HCT116 (cell line): ENCODE measurements at regions not wholly inside any gene's neighbourhood (a gene's known extent, or its start where the extent isn't known, plus 50 kb on each side); places are given as distances from the start of the nearest gene placed in this dataset.

Experiments
- ATAC-seq: fragments of 200-7000 bp; cut with Tn5 transposase; 2 replicates; pipeline ENCODE4 v1.9.1; 2020; ENCODE audit warnings: mild to moderate bottlenecking, moderate library complexity
- BruUV-seq: library from RNA; stranded (reverse); fragments of 400-500 nt; replicated peaks from 2 replicates; lab custom pipeline; 2021; lab: Mats Ljungman, UMichigan
- CTCF ChIA-PET: fragments of 300-600 bp; sonication (Branson Sonifier 250); formaldehyde crosslinking; loops from one replicate; lab custom pipeline; 2021; ENCODE audit warnings: antibody characterized with exemption; lab: Charles Lee
- POLR2A ChIA-PET: fragments of 300-600, 350-600 bp; sonication (Branson Sonifier 250); formaldehyde crosslinking; loops from one replicate; lab custom pipeline; 2021; ENCODE audit warnings: antibody characterized with exemption; lab: Charles Lee
- RAD21 ChIA-PET, 2 experiments: fragments of 300-600 bp; sonication (Branson Sonifier 250); formaldehyde crosslinking; loops; one replicate each; lab custom pipeline; 2023; ENCODE audit warnings: low total read pairs in 2 of 2; ENCODE audit not compliant: uncharacterized antibody in 2 of 2, unreplicated experiment in 2 of 2, low non-redundant PET in 1 of 2; lab: Charles Lee
- DNase-seq: peaks from one replicate; pipeline ENCODE4 v3.0.0-alpha.2; 2010; ENCODE audit warnings: low read depth, low spot score
- H2AFZ ChIP-seq: fragments of 200-600 bp; shearing (Covaris generic), sonication (generic); 2 replicates; pipeline ENCODE4 v1.6.1; 2017; ENCODE audit warnings: low read depth, mixed run types, mixed read lengths, antibody characterized with exemption, low read length; ENCODE audit not compliant: poor library complexity, severe bottlenecking
- H3K27ac ChIP-seq: 2 replicates; pipeline ENCODE4 v1.5.1; 2012; ENCODE audit warnings: low read depth, low read length
- H3K27me3 ChIP-seq: fragments of 200-600 bp; sonication (generic); 2 replicates; pipeline ENCODE4 v1.6.1; 2016; ENCODE audit warnings: mixed run types, low read length, mixed read lengths; ENCODE audit not compliant: insufficient read depth
- H3K36me3 ChIP-seq, 2 experiments: fragments of 200-500 bp in 1 of 2; fragments of 200-600 bp in 1 of 2; sonication (Bioruptor generic) in 1 of 2; sonication (generic) in 1 of 2; 2 replicates each; pipeline versions ENCODE4 v1.5.1 to v1.6.1; 2014 to 2016; ENCODE audit warnings: low read length in 2 of 2, inconsistent platforms in 1 of 2, mixed read lengths in 1 of 2, mixed run types in 1 of 2; ENCODE audit not compliant: insufficient read depth in 2 of 2, control insufficient read depth in 1 of 2
- H3K4me1 ChIP-seq, 2 experiments: fragments of 200-600 bp in 1 of 2; sonication (generic) in 1 of 2; 2 replicates each; pipeline versions ENCODE4 v1.5.1 to v1.6.1; 2012 to 2017; ENCODE audit warnings: low read length in 2 of 2, inconsistent platforms in 1 of 2, mild to moderate bottlenecking in 1 of 2, mixed read lengths in 1 of 2, mixed run types in 1 of 2, moderate library complexity in 1 of 2; ENCODE audit not compliant: insufficient read depth in 2 of 2, control insufficient read depth in 1 of 2
- H3K4me2 ChIP-seq: fragments of 200-600 bp; sonication (generic); 2 replicates; pipeline ENCODE4 v1.6.1; 2017; ENCODE audit warnings: mixed run types, low read length, mixed read lengths
- H3K4me3 ChIP-seq, 2 experiments: fragments of 200-600 bp in 1 of 2; sonication (generic) in 1 of 2; replicated peaks in 1 of 2; 2 replicates each; pipeline ENCODE4 v1.5.1; 2011 to 2016; ENCODE audit warnings: low read length in 2 of 2, control low read depth in 1 of 2, low read depth in 1 of 2, mild to moderate bottlenecking in 1 of 2, mixed read lengths in 1 of 2, mixed run types in 1 of 2
- H3K79me2 ChIP-seq: fragments of 200-600 bp; sonication (generic); 2 replicates; pipeline ENCODE4 v1.6.1; 2017; ENCODE audit warnings: mild to moderate bottlenecking, mixed run types, low read length, moderate library complexity, mixed read lengths; ENCODE audit not compliant: insufficient read depth
- H3K9ac ChIP-seq: fragments of 200-600 bp; sonication (generic); 2 replicates; pipeline ENCODE4 v1.6.1; 2016; ENCODE audit warnings: low read length, mixed read lengths
- H3K9me2 ChIP-seq: fragments of 200-600 bp; sonication (generic), shearing (Covaris generic); 2 replicates; pipeline ENCODE4 v1.6.1; 2017; ENCODE audit warnings: mixed run types, mild to moderate bottlenecking, moderate library complexity; ENCODE audit not compliant: insufficient read depth
- H3K9me3 ChIP-seq, 2 experiments: fragments of 200-500 bp in 1 of 2; fragments of 200-600 bp in 1 of 2; sonication (Bioruptor generic) in 1 of 2; sonication (generic) in 1 of 2; 2 replicates each; pipeline ENCODE4 v1.6.1; 2014 to 2017; ENCODE audit warnings: low read length in 2 of 2, mixed read lengths in 2 of 2, inconsistent platforms in 1 of 2, low read depth in 1 of 2, mild to moderate bottlenecking in 1 of 2, mixed run types in 1 of 2, moderate library complexity in 1 of 2; ENCODE audit not compliant: control insufficient read depth in 1 of 2, insufficient read depth in 1 of 2
- H4K20me1 ChIP-seq: fragments of 200-600 bp; sonication (generic), shearing (Covaris generic); 2 replicates; pipeline ENCODE4 v1.6.1; 2017; ENCODE audit warnings: mixed run types, mild to moderate bottlenecking, moderate library complexity; ENCODE audit not compliant: insufficient read depth
- ATF3 ChIP-seq: IDR thresholded peaks from 2 replicates; pipeline ENCODE4 v1.6.1; 2012
- EGR1 ChIP-seq: IDR thresholded peaks from 2 replicates; pipeline ENCODE4 v1.6.1; 2012; ENCODE audit warnings: low read depth
- EZH2 ChIP-seq: fragments of 200-600 bp; sonication (generic); IDR thresholded peaks from 2 replicates; pipeline ENCODE4 v1.6.1; 2017; ENCODE audit warnings: antibody characterized with exemption, mixed run types
- FOSL1 ChIP-seq: IDR thresholded peaks from 2 replicates; pipeline ENCODE4 v1.6.1; 2012; ENCODE audit warnings: low read depth
- MAX ChIP-seq: IDR thresholded peaks from 2 replicates; pipeline ENCODE4 v1.6.1; 2012
- POLR2A ChIP-seq: IDR thresholded peaks from 2 replicates; pipeline ENCODE4 v1.7.0; 2011; ENCODE audit warnings: borderline replicate concordance; ENCODE audit not compliant: insufficient read depth, insufficient read length; ENCODE audit errors: extremely low read depth
- POLR2AphosphoS5 ChIP-seq: IDR thresholded peaks from 2 replicates; pipeline ENCODE4 v1.6.1; 2011; ENCODE audit warnings: mild to moderate bottlenecking, low read depth, low read length, moderate library complexity
- RAD21 ChIP-seq: IDR thresholded peaks from 2 replicates; pipeline ENCODE4 v1.6.1; 2012; ENCODE audit warnings: low read depth, mild to moderate bottlenecking
- SRF ChIP-seq: IDR thresholded peaks from 2 replicates; pipeline ENCODE4 v1.6.1; 2012; ENCODE audit warnings: low read depth
- YY1 ChIP-seq: IDR thresholded peaks from 2 replicates; pipeline ENCODE4 v1.6.1; 2011; ENCODE audit warnings: low read length, low read depth, moderate library complexity, mild to moderate bottlenecking; ENCODE audit not compliant: insufficient replicate concordance; ENCODE audit errors: extremely low read depth
- ZBTB33 ChIP-seq: IDR thresholded peaks from 2 replicates; pipeline ENCODE4 v1.6.1; 2011; ENCODE audit warnings: mild to moderate bottlenecking, low read length, moderate library complexity; ENCODE audit not compliant: insufficient replicate concordance; ENCODE audit errors: extremely low read depth
- ZNF274 ChIP-seq: fragments of 200-500 bp; sonication (Bioruptor generic); IDR thresholded peaks from 2 replicates; pipeline ENCODE4 v1.6.1; 2014; ENCODE audit warnings: mild to moderate bottlenecking, low read depth, low read length, inconsistent platforms
- intact Hi-C: fragments of 100-400 bp; cut with micrococcal nuclease; formaldehyde crosslinking; loops from 2 replicates; pipeline ENCODE4 v1.10.0; 2022

GRCh38 chr4:126986005-126986404 is 646.8 kb upstream of the INTU start:
- DNase-seq: no peak
- CTCF ChIA-PET: no interaction called here

More at GRCh38 chr4:126986005-126986404, 646.8 kb upstream of the INTU start:
- Histone ChIP-seq H3K4me3 (no peak overlapping the region), H3K27me3 (no peaks in the 10 kb centered on the region), H3K36me3 (no peaks in the 10 kb centered on the region), H4K20me1 (no peaks in the 10 kb centered on the region), H3K9me2 (no peaks in the 10 kb centered on the region), H3K9me3 (peaks cover 0 to 3% of the 10 kb centered on the region in 2 experiments; a peak in 1 of 4 replicates), H3K79me2 (no peaks in the 10 kb centered on the region), H3K4me2 (no peak overlapping the region), H3K27ac (no peak overlapping the region), H3K4me1 (no peaks in the 10 kb centered on the region), H3K9ac (no peak overlapping the region), H2AFZ (no peak overlapping the region)
- TF ChIP-seq EZH2 (no peak), RAD21 (no peak), POLR2A (no peak), SRF (no peak), YY1 (no peak), ZBTB33 (no peak), ZNF274 (no peak), POLR2AphosphoS5 (no peak), ATF3 (no peak), MAX (no peak), FOSL1 (no peak), EGR1 (no peak)
- intact Hi-C loops: no loop called here
- RAD21 ChIA-PET: no interaction called here
- POLR2A ChIA-PET: no interaction called here
- ATAC-seq: no peak
- no TSS peak for BruUV-seq
